GM12865 (cell line): ENCODE measurements at regions not wholly inside any gene's neighbourhood (a gene's known extent, or its start where the extent isn't known, plus 50 kb on each side); places are given as distances from the start of the nearest gene placed in this dataset.

ENCODE experiments used
- DNase-seq: peaks from one replicate; pipeline ENCODE4 v3.0.0; 2010; ENCODE audit warnings: low read depth
- H3K4me3 ChIP-seq: 2 replicates; pipeline ENCODE4 v1.5.1; 2011; ENCODE audit warnings: mild to moderate bottlenecking, low read depth, low read length, control low read depth
- CTCF ChIP-seq: IDR thresholded peaks from 2 replicates; pipeline ENCODE4 v1.5.1; 2011; ENCODE audit warnings: low read length, control low read depth, low read depth, inconsistent platforms; ENCODE audit not compliant: insufficient read depth; ENCODE audit errors: missing control alignments

GRCh38 chr12:20300457-20300856 is 67.9 kb upstream of the PDE3A start:
- DNase-seq, result no peak
- TF ChIP-seq CTCF, result no peak
- no peak overlapping the region for H3K4me3 ChIP-seq

- DNase-seq, result no peak
- H3K4me3 ChIP-seq, result no peak overlapping the region
- TF ChIP-seq CTCF, result no peak
These were observed 62.9 kb upstream of the PDE3A start for GRCh38 chr12:20305470-20305869.

GRCh38 chr12:20309504-20310148 is 58.7 kb upstream of the PDE3A start:
- no peak overlapping the region for H3K4me3 ChIP-seq
- TF ChIP-seq CTCF, result no peak
- no peak for DNase-seq

GRCh38 chr12:20314328-20314727 is 54.0 kb upstream of the PDE3A start:
- no peak for DNase-seq
- no peak overlapping the region for H3K4me3 ChIP-seq
- no peak for TF ChIP-seq CTCF

GRCh38 chr12:20317554-20317953 is 50.8 kb upstream of the PDE3A start:
- TF ChIP-seq CTCF, result no peak
- no peak for DNase-seq
- no peak overlapping the region for H3K4me3 ChIP-seq
